ENCODE measurements at regions not wholly inside any gene's neighbourhood (a gene's known extent, or its start where the extent isn't known, plus 50 kb on each side); places are given as distances from the start of the nearest gene placed in this dataset.
"Not testable (repeated sequence)": the region's sequence is repeated elsewhere in the genome, so short reads cannot be mapped to it uniquely, and the experiment has no call there.

DNA sequence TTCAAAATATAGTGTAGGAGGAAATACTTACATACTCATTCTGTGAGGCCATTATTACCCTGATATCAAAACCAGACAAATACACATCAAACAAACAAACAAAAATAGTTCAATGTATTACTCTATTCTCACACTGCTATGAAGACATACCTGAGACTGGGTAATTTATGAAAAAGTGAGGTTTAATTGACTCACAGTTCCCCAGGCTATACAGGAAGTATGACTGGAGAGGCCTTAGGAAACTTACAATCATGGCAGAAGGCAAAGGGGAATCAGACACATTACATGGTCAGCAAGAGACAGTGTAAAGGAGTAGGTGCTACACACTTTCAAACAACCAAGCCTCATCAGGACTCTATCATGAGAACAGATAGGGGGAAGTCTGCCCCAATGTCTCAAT, 1023.2 kb downstream of the TMTC2 start:
- no peak overlapping the region for H3K27ac ChIP-seq (ENCODE audit: low read depth in 2 of 2, low read length in 1 of 2)
- H3K9me3 ChIP-seq (ENCODE audit: control insufficient read depth in 2 of 2, insufficient read depth in 1 of 2, low read depth in 1 of 2, low read length in 1 of 2), result peaks cover 3 to 6% of the 10 kb centered on the region in 2 donors
- H3K27me3 ChIP-seq (ENCODE audit: control insufficient read depth in 1 of 2, insufficient read depth in 2 of 2, low read length in 2 of 2), result no peaks in the 10 kb centered on the region
- H3K4me1 ChIP-seq (ENCODE audit: control insufficient read depth in 2 of 2, insufficient read depth in 2 of 2, low read length in 1 of 2), result no peaks in the 10 kb centered on the region
- no peaks in the 10 kb centered on the region for H3K36me3 ChIP-seq (ENCODE audit: control insufficient read depth in 2 of 2, insufficient read depth in 2 of 2, low read length in 1 of 2)
- H3K4me3 ChIP-seq (ENCODE audit: low read depth in 1 of 2, low read length in 2 of 2), result no peak overlapping the region

DNA sequence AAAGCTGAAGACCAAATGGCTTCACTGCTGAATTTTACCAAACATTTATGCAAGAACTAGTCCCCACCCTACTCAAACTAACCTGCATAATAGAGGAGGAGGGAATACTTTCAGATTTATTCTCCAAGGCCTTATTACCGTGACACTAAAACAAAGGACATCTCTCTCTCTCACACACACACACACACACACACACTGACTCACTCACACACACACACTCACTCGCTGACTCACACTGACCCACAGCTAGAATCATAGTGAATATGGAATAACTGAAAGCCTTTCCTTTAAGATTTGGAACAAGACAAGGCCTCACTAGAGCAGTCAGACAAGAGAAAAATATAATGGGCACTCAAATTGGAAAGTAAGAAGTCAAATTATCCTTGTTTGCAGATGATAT, 1014.1 kb downstream of the TMTC2 start:
- H3K4me1 ChIP-seq (ENCODE audit: control insufficient read depth in 2 of 2, insufficient read depth in 2 of 2, low read length in 1 of 2), result no peaks in the 10 kb centered on the region
- H3K27ac ChIP-seq (ENCODE audit: low read depth in 2 of 2, low read length in 1 of 2), result no peak overlapping the region
- H3K9me3 ChIP-seq (ENCODE audit: control insufficient read depth in 2 of 2, insufficient read depth in 1 of 2, low read depth in 1 of 2, low read length in 1 of 2), result no peaks in the 10 kb centered on the region
- no peaks in the 10 kb centered on the region for H3K27me3 ChIP-seq (ENCODE audit: control insufficient read depth in 1 of 2, insufficient read depth in 2 of 2, low read length in 2 of 2)
- WGBS, 2 donors, result 71 to 79% methylated on average over 2 of the region's 2 CpGs
- no peaks in the 10 kb centered on the region for H3K36me3 ChIP-seq (ENCODE audit: control insufficient read depth in 2 of 2, insufficient read depth in 2 of 2, low read length in 1 of 2)
- no peak overlapping the region for H3K4me3 ChIP-seq (ENCODE audit: low read depth in 1 of 2, low read length in 2 of 2)

DNA sequence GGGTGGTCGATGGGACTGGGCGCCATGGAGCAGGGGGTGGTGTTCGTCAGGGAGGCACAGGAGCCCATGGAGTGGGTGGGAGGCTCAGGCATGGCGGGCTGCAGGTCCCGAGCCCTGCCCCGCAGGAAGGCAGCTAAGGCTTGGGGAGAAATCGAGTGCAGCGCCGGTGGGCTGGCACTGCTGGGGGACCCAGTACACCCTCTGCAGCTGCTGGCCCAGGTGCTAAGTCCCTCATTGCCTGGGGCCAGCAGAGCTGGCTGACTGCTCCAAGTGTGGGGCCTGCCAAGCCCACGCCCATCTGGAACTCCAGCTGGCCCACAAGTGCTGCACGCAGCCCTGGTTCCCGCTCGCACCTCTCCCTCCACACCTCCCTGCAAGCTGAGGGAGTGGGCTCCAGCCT, 1009.6 kb downstream of the TMTC2 start:
- H3K27ac ChIP-seq (ENCODE audit: low read depth in 2 of 2, low read length in 1 of 2); H3K36me3 ChIP-seq (ENCODE audit: control insufficient read depth in 2 of 2, insufficient read depth in 2 of 2, low read length in 1 of 2); H3K27me3 ChIP-seq (ENCODE audit: control insufficient read depth in 1 of 2, insufficient read depth in 2 of 2, low read length in 2 of 2); H3K4me1 ChIP-seq (ENCODE audit: control insufficient read depth in 2 of 2, insufficient read depth in 2 of 2, low read length in 1 of 2); H3K9me3 ChIP-seq (ENCODE audit: control insufficient read depth in 2 of 2, insufficient read depth in 1 of 2, low read depth in 1 of 2, low read length in 1 of 2); H3K4me3 ChIP-seq (ENCODE audit: low read depth in 1 of 2, low read length in 2 of 2): not testable (repeated sequence)
- 80 to 88% methylated on average over 13 of the region's 13 CpGs for WGBS, 2 donors

GRCh38 chr12:83691730-83692129, 1005.0 kb downstream of the TMTC2 start:
- Histone ChIP-seq H3K27me3 (ENCODE audit: control insufficient read depth in 1 of 2, insufficient read depth in 2 of 2, low read length in 2 of 2) (no peaks in the 10 kb centered on the region), H3K4me1 (ENCODE audit: control insufficient read depth in 2 of 2, insufficient read depth in 2 of 2, low read length in 1 of 2) (no peaks in the 10 kb centered on the region), H3K27ac (ENCODE audit: low read depth in 2 of 2, low read length in 1 of 2) (no peak overlapping the region), H3K9me3 (ENCODE audit: control insufficient read depth in 2 of 2, insufficient read depth in 1 of 2, low read depth in 1 of 2, low read length in 1 of 2) (peaks cover 0 to 2% of the 10 kb centered on the region in 2 donors), H3K36me3 (ENCODE audit: control insufficient read depth in 2 of 2, insufficient read depth in 2 of 2, low read length in 1 of 2) (no peaks in the 10 kb centered on the region), H3K4me3 (ENCODE audit: low read depth in 1 of 2, low read length in 2 of 2) (no peak overlapping the region)

GRCh38 chr12:83690465-83690864, 1003.8 kb downstream of the TMTC2 start:
- 85 to 94% methylated on average over 1 of the region's 1 CpG for WGBS, 2 donors
- no peaks in the 10 kb centered on the region for H3K27me3 ChIP-seq (ENCODE audit: control insufficient read depth in 1 of 2, insufficient read depth in 2 of 2, low read length in 2 of 2)
- no peak overlapping the region for H3K4me3 ChIP-seq (ENCODE audit: low read depth in 1 of 2, low read length in 2 of 2)
- no peak overlapping the region for H3K27ac ChIP-seq (ENCODE audit: low read depth in 2 of 2, low read length in 1 of 2)
- H3K4me1 ChIP-seq (ENCODE audit: control insufficient read depth in 2 of 2, insufficient read depth in 2 of 2, low read length in 1 of 2), result no peaks in the 10 kb centered on the region
- no peaks in the 10 kb centered on the region for H3K36me3 ChIP-seq (ENCODE audit: control insufficient read depth in 2 of 2, insufficient read depth in 2 of 2, low read length in 1 of 2)
- peaks cover 0 to 2% of the 10 kb centered on the region in 2 donors for H3K9me3 ChIP-seq (ENCODE audit: control insufficient read depth in 2 of 2, insufficient read depth in 1 of 2, low read depth in 1 of 2, low read length in 1 of 2)

GRCh38 chr12:83689333-83689732, 1002.6 kb downstream of the TMTC2 start:
- Histone ChIP-seq H3K27me3 (ENCODE audit: control insufficient read depth in 1 of 2, insufficient read depth in 2 of 2, low read length in 2 of 2) (no peaks in the 10 kb centered on the region), H3K4me3 (ENCODE audit: low read depth in 1 of 2, low read length in 2 of 2) (no peak overlapping the region), H3K36me3 (ENCODE audit: control insufficient read depth in 2 of 2, insufficient read depth in 2 of 2, low read length in 1 of 2) (no peaks in the 10 kb centered on the region), H3K27ac (ENCODE audit: low read depth in 2 of 2, low read length in 1 of 2) (no peak overlapping the region), H3K4me1 (ENCODE audit: control insufficient read depth in 2 of 2, insufficient read depth in 2 of 2, low read length in 1 of 2) (no peaks in the 10 kb centered on the region), H3K9me3 (ENCODE audit: control insufficient read depth in 2 of 2, insufficient read depth in 1 of 2, low read depth in 1 of 2, low read length in 1 of 2) (no peaks in the 10 kb centered on the region)
- WGBS, 2 donors, result 93 to 99% methylated on average over 2 of the region's 2 CpGs

- Histone ChIP-seq H3K4me1 (ENCODE audit: control insufficient read depth in 2 of 2, insufficient read depth in 2 of 2, low read length in 1 of 2) (no peaks in the 10 kb centered on the region), H3K27me3 (ENCODE audit: control insufficient read depth in 1 of 2, insufficient read depth in 2 of 2, low read length in 2 of 2) (no peaks in the 10 kb centered on the region), H3K27ac (ENCODE audit: low read depth in 2 of 2, low read length in 1 of 2) (no peak overlapping the region), H3K4me3 (ENCODE audit: low read depth in 1 of 2, low read length in 2 of 2) (no peak overlapping the region), H3K36me3 (ENCODE audit: control insufficient read depth in 2 of 2, insufficient read depth in 2 of 2, low read length in 1 of 2) (no peaks in the 10 kb centered on the region), H3K9me3 (ENCODE audit: control insufficient read depth in 2 of 2, insufficient read depth in 1 of 2, low read depth in 1 of 2, low read length in 1 of 2) (peaks cover 0 to 3% of the 10 kb centered on the region in 2 donors)
- WGBS, 2 donors, result 86 to 94% methylated on average over 5 of the region's 5 CpGs
Measured at GRCh38 chr12:83676781-83677295, 990.1 kb downstream of the TMTC2 start.

DNA sequence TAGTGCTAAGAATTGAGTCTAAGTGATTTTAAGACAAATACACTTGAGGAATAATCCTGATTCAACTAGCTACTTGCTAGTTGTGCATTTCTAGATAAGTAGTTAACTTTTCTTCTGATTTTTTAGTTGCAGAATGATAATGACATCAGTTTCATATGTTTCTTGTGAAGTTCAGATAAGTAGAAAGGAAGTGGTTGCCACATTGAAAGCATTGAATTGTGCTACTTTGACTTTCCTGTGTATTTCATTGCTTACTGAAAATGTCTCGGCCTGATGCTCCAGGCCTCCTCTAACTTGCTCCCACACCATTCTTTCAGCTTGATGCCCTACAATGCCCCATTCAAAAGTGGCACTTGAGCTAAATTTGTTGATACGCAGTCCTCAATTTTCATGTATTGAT, 980.0 kb downstream of the TMTC2 start:
- no peak overlapping the region for H3K4me3 ChIP-seq (ENCODE audit: low read depth in 1 of 2, low read length in 2 of 2)
- no peaks in the 10 kb centered on the region for H3K4me1 ChIP-seq (ENCODE audit: control insufficient read depth in 2 of 2, insufficient read depth in 2 of 2, low read length in 1 of 2)
- WGBS, 2 donors, result 41 to 62% methylated on average over 2 of the region's 2 CpGs
- no peaks in the 10 kb centered on the region for H3K27me3 ChIP-seq (ENCODE audit: control insufficient read depth in 1 of 2, insufficient read depth in 2 of 2, low read length in 2 of 2)
- no peaks in the 10 kb centered on the region for H3K36me3 ChIP-seq (ENCODE audit: control insufficient read depth in 2 of 2, insufficient read depth in 2 of 2, low read length in 1 of 2)
- H3K9me3 ChIP-seq (ENCODE audit: control insufficient read depth in 2 of 2, insufficient read depth in 1 of 2, low read depth in 1 of 2, low read length in 1 of 2), result no peaks in the 10 kb centered on the region
- no peak overlapping the region for H3K27ac ChIP-seq (ENCODE audit: low read depth in 2 of 2, low read length in 1 of 2)

GRCh38 chr12:83665634-83666218, 979.0 kb downstream of the TMTC2 start:
- no peak overlapping the region for H3K27ac ChIP-seq (ENCODE audit: low read depth in 2 of 2, low read length in 1 of 2)
- H3K36me3 ChIP-seq (ENCODE audit: control insufficient read depth in 2 of 2, insufficient read depth in 2 of 2, low read length in 1 of 2), result no peaks in the 10 kb centered on the region
- H3K4me1 ChIP-seq (ENCODE audit: control insufficient read depth in 2 of 2, insufficient read depth in 2 of 2, low read length in 1 of 2), result no peaks in the 10 kb centered on the region
- no peaks in the 10 kb centered on the region for H3K27me3 ChIP-seq (ENCODE audit: control insufficient read depth in 1 of 2, insufficient read depth in 2 of 2, low read length in 2 of 2)
- no peaks in the 10 kb centered on the region for H3K9me3 ChIP-seq (ENCODE audit: control insufficient read depth in 2 of 2, insufficient read depth in 1 of 2, low read depth in 1 of 2, low read length in 1 of 2)
- no peak overlapping the region for H3K4me3 ChIP-seq (ENCODE audit: low read depth in 1 of 2, low read length in 2 of 2)

- H3K27ac ChIP-seq (ENCODE audit: low read depth in 2 of 2, low read length in 1 of 2), result no peak overlapping the region
- H3K4me1 ChIP-seq (ENCODE audit: control insufficient read depth in 2 of 2, insufficient read depth in 2 of 2, low read length in 1 of 2), result no peaks in the 10 kb centered on the region
- no peaks in the 10 kb centered on the region for H3K27me3 ChIP-seq (ENCODE audit: control insufficient read depth in 1 of 2, insufficient read depth in 2 of 2, low read length in 2 of 2)
- H3K4me3 ChIP-seq (ENCODE audit: low read depth in 1 of 2, low read length in 2 of 2), result no peak overlapping the region
- H3K9me3 ChIP-seq (ENCODE audit: control insufficient read depth in 2 of 2, insufficient read depth in 1 of 2, low read depth in 1 of 2, low read length in 1 of 2), result no peaks in the 10 kb centered on the region
- H3K36me3 ChIP-seq (ENCODE audit: control insufficient read depth in 2 of 2, insufficient read depth in 2 of 2, low read length in 1 of 2), result no peaks in the 10 kb centered on the region
Measured at GRCh38 chr12:83664650-83665049, 977.9 kb downstream of the TMTC2 start.

All from esophagus (tissue), 2 donors.